ENCODE measurements at regions not wholly inside any gene's neighbourhood (a gene's known extent, or its start where the extent isn't known, plus 50 kb on each side); places are given as distances from the start of the nearest gene placed in this dataset.

- TF ChIP-seq CTCF (IDR thresholded peaks at IDR 0.05) (no peak), POLR2A (IDR thresholded peaks at IDR 0.05; ENCODE audit: low read depth) (no peak), EP300 (IDR thresholded peaks at IDR 0.05) (no peak), POLR2AphosphoS5 (IDR thresholded peaks at IDR 0.05) (no peak)
Observed at GRCh38 chr9:129282731-129283211, 104.7 kb upstream of the IER5L start.

Measured in esophagus muscularis mucosa (tissue), 4 donors.